KMS-11 (cell line): ENCODE measurements at regions not wholly inside any gene's neighbourhood (a gene's known extent, or its start where the extent isn't known, plus 50 kb on each side); places are given as distances from the start of the nearest gene placed in this dataset.

Source experiments
- H2AFZ ChIP-seq: fragments of 200-600 bp; sonication (generic); 2 replicates; pipeline ENCODE4 v1.6.1; 2016; ENCODE audit warnings: antibody characterized with exemption, mixed run types, low read depth
- H3K27ac ChIP-seq: fragments of 200-600 bp; sonication (generic); 2 replicates; pipeline ENCODE4 v1.6.1; 2016; ENCODE audit warnings: mild to moderate bottlenecking, mixed run types
- H3K27me3 ChIP-seq: fragments of 200-600 bp; sonication (generic); 2 replicates; pipeline ENCODE4 v1.6.1; 2017; ENCODE audit warnings: mild to moderate bottlenecking, low read depth, mixed run types, moderate library complexity; ENCODE audit not compliant: insufficient read depth
- H3K36me3 ChIP-seq: fragments of 200-600 bp; sonication (generic); 2 replicates; pipeline ENCODE4 v1.6.1; 2017; ENCODE audit warnings: mild to moderate bottlenecking, mixed run types; ENCODE audit not compliant: insufficient read depth
- H3K4me1 ChIP-seq: fragments of 200-600 bp; sonication (generic); 2 replicates; pipeline ENCODE4 v1.6.1; 2016; ENCODE audit warnings: mild to moderate bottlenecking, low read depth, mixed run types; ENCODE audit not compliant: poor library complexity, severe bottlenecking
- H3K4me2 ChIP-seq: fragments of 200-600 bp; sonication (generic); 2 replicates; pipeline ENCODE4 v1.7.0; 2016; ENCODE audit warnings: mild to moderate bottlenecking, mixed run types
- H3K4me3 ChIP-seq: fragments of 200-600 bp; sonication (generic); IDR thresholded peaks from 2 replicates; pipeline ENCODE4 v1.6.1; 2017; ENCODE audit warnings: low read depth, low read length, mixed read lengths; ENCODE audit not compliant: insufficient read depth
- H3K79me2 ChIP-seq: fragments of 200-600 bp; sonication (generic); 2 replicates; pipeline ENCODE4 v1.6.1; 2016; ENCODE audit warnings: low read depth, mixed run types; ENCODE audit not compliant: insufficient read depth
- H3K9ac ChIP-seq: fragments of 200-600 bp; sonication (generic); 2 replicates; pipeline ENCODE4 v1.6.1; 2016; ENCODE audit warnings: mild to moderate bottlenecking, mixed run types
- H4K20me1 ChIP-seq: fragments of 200-600 bp; sonication (generic); 2 replicates; pipeline ENCODE4 v1.6.1; 2016; ENCODE audit warnings: mild to moderate bottlenecking, mixed run types; ENCODE audit not compliant: insufficient read depth
- CTCF ChIP-seq: fragments of 200-600 bp; sonication (generic); conservative IDR thresholded peaks from 2 replicates; pipeline ENCODE4 v1.6.1; 2017; ENCODE audit warnings: low read depth, mild to moderate bottlenecking, antibody characterized with exemption, low read length, moderate library complexity, mixed read lengths

GRCh38 chr17:14772776-14773175 is 471.9 kb downstream of the HS3ST3B1 start:
- Histone ChIP-seq H4K20me1 (no peaks in the 10 kb centered on the region), H3K4me2 (no peak overlapping the region), H3K36me3 (no peaks in the 10 kb centered on the region), H3K4me1 (no peaks in the 10 kb centered on the region), H2AFZ (no peak overlapping the region), H3K9ac (no peak overlapping the region), H3K27ac (no peak overlapping the region), H3K79me2 (no peaks in the 10 kb centered on the region), H3K4me3 (no peak overlapping the region), H3K27me3 (no peaks in the 10 kb centered on the region)
- no peak for TF ChIP-seq CTCF

DNA sequence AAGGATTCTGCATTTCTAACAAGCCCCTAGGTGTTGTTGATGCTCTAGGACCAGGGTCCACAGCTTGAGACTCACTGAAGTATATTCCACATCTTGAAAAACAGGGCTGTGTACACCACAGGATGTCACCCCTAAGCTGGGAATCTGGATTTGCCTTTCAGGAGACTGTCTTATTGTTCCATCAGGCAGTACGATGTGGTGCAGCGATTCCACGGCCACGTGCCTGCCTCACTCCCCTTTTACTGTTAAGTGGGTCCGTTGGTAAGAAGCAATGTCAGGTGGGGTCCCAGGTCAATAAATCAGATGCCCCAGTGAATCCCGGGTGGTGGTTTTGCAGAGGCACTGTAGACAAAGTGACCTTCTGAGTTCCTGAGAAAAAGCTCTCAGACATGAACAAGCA is 470.7 kb downstream of the HS3ST3B1 start:
- Histone ChIP-seq H2AFZ (no peak overlapping the region), H3K36me3 (no peaks in the 10 kb centered on the region), H3K27me3 (no peaks in the 10 kb centered on the region)

GRCh38 chr17:14768923-14769322 is 468.0 kb downstream of the HS3ST3B1 start:
- H3K9ac ChIP-seq: no peak overlapping the region

More for the DNA sequence above, 470.7 kb downstream of the HS3ST3B1 start:
- H3K4me3 ChIP-seq: no peak overlapping the region
- no peaks in the 10 kb centered on the region for H4K20me1 ChIP-seq
- no peaks in the 10 kb centered on the region for H3K4me1 ChIP-seq
- H3K27ac ChIP-seq: no peak overlapping the region
- no peak overlapping the region for H3K9ac ChIP-seq
- no peak overlapping the region for H3K4me2 ChIP-seq
- TF ChIP-seq CTCF: no peak
- H3K79me2 ChIP-seq: no peaks in the 10 kb centered on the region

GRCh38 chr17:14762736-14763479 is 462.0 kb downstream of the HS3ST3B1 start:
- Histone ChIP-seq H3K79me2 (no peaks in the 10 kb centered on the region), H3K4me2 (no peak overlapping the region), H4K20me1 (no peaks in the 10 kb centered on the region), H3K4me3 (no peak overlapping the region), H3K27ac (no peak overlapping the region), H3K9ac (no peak overlapping the region), H3K36me3 (no peaks in the 10 kb centered on the region), H2AFZ (no peak overlapping the region), H3K4me1 (no peaks in the 10 kb centered on the region), H3K27me3 (no peaks in the 10 kb centered on the region)
- no peak for TF ChIP-seq CTCF

More at GRCh38 chr17:14768923-14769322, 468.0 kb downstream of the HS3ST3B1 start:
- Histone ChIP-seq H3K4me3 (no peak overlapping the region), H3K36me3 (no peaks in the 10 kb centered on the region), H3K4me1 (no peaks in the 10 kb centered on the region), H3K27me3 (no peaks in the 10 kb centered on the region), H3K79me2 (no peaks in the 10 kb centered on the region), H2AFZ (no peak overlapping the region), H3K4me2 (no peak overlapping the region), H4K20me1 (no peaks in the 10 kb centered on the region), H3K27ac (no peak overlapping the region)
- no peak for TF ChIP-seq CTCF
